Stimulated activated naive CD8-positive, alpha-beta T cell treated with anti-CD3 and anti-CD28 coated beads, Interleukin-15, Interleukin-2, amounts not matched to agents 100 ng/mL and 50 ng/mL, for 24 hours (primary cell): ENCODE measurements at regions not wholly inside any gene's neighbourhood (a gene's known extent, or its start where the extent isn't known, plus 50 kb on each side); places are given as distances from the start of the nearest gene placed in this dataset.
"Not testable (repeated sequence)": the region's sequence is repeated elsewhere in the genome, so short reads cannot be mapped to it uniquely, and the experiment has no call there.

ENCODE experiments used
- H3K27ac Mint-ChIP-seq: one replicate; pipeline ENCODE4 v1.8.0; 2021; ENCODE audit warnings: mild to moderate bottlenecking, mixed read lengths
- H3K27me3 Mint-ChIP-seq: one replicate; pipeline ENCODE4 v1.8.0; 2021; ENCODE audit warnings: mixed read lengths
- H3K36me3 Mint-ChIP-seq: one replicate; pipeline ENCODE4 v1.8.0; 2021; ENCODE audit warnings: low read depth, mixed read lengths
- H3K4me1 Mint-ChIP-seq: one replicate; pipeline ENCODE4 v1.8.0; 2021; ENCODE audit warnings: low read depth, mixed read lengths
- H3K4me3 Mint-ChIP-seq: one replicate; pipeline ENCODE4 v1.8.0; 2021; ENCODE audit warnings: mild to moderate bottlenecking, mixed read lengths
- H3K9me3 Mint-ChIP-seq: one replicate; pipeline ENCODE4 v1.8.0; 2021; ENCODE audit warnings: mixed read lengths

DNA sequence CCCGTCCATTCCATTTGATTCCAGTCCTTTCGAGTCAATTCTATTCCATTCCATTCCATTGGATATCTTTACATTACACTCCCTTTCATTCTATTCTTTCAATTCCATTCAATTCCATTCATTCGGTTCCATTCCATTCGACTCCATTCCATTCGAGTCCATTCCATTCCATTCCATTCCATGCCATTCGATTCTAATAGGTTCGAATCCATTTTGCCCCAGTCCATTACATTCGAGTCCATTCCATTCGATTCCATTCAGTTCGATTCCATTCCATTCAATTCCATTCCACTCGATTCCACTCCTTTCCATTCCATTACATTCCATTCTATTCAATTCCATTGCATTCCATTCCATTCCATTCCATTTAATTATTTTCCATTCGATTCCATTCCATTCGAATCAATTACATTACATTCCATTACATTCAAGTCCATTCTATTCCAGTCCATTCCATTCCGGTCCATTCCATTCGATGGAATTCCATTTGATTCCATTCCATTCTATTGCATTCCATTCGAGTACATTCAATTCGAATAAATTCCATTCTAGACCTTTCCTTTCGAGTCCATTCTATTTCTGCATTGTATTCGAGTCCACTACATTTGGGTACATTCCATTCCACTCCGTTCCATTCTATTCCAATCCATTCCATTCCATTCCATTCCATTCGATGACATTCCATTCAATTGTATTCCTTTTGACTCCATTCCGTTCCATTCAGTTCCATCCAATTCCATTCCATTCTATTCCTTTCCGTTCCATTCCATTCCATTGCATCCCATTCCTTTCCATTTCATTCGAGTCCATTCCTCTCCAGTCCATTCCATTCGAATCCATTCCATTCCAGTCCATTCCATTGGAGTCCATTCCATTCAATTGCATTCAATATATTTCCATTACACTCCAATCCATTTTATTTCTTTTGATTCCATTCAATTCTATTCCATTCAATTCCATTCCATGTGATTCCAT is 2604.8 kb upstream of the TPTE start:
- H3K4me1 Mint-ChIP-seq, result no peaks in the 10 kb centered on the region
- no peak overlapping the region for H3K4me3 Mint-ChIP-seq
- H3K36me3 Mint-ChIP-seq, result no peaks in the 10 kb centered on the region
- no peaks in the 10 kb centered on the region for H3K27me3 Mint-ChIP-seq
- no peak overlapping the region for H3K27ac Mint-ChIP-seq
- no peaks in the 10 kb centered on the region for H3K9me3 Mint-ChIP-seq

DNA sequence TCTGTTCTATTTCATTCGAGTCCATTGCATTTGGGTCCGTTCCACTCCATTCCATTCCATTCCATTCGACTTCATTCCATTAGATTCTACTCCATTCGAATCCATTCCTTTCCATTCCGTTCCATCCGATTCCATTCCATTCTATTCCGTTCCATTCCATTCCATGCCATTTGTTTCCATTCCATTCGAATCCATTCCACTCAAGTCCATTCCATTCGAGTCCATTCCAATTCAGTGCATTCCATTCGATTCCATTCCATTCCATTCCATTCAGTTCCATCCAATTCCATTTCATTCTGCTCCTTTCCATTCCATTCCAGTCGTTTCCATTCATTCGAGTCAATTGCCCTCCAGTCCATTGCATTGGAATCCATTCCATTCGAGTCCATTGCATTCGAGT is 2603.7 kb upstream of the TPTE start:
- Mint-ChIP-seq H3K27me3 (no peaks in the 10 kb centered on the region), H3K36me3 (no peaks in the 10 kb centered on the region), H3K4me3 (no peak overlapping the region), H3K9me3 (no peaks in the 10 kb centered on the region), H3K4me1 (no peaks in the 10 kb centered on the region), H3K27ac (no peak overlapping the region)

DNA sequence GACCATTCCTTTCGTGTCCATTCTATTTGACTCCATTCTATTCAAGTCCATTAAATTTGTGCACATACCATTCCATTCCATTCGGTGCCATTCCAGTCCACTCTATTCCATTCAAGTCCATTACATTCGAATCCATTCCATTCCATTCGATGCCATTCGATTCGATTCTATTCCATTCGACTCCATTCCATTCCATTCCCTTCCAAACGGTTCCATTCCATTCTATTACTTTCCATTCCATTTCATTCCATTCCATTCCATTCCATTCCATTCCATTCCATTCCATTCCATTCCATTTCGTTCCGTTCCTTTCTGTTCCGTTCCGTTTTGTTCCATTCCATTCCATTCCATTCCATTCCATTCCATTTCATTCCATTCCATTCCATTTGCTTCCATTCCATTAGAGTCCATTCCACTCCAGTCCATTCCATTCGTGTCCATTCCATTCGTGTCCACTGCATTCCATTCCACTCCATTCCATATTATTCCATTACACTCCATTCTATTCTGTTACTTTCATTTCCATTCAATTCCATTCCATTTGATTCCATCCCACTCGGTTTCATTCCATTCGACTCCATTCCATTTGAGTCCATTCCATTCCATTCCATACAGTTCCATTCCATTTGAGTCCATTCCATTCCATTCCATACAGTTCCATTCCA is 2595.3 kb upstream of the TPTE start:
- H3K36me3 Mint-ChIP-seq, H3K27me3 Mint-ChIP-seq, H3K4me1 Mint-ChIP-seq, H3K9me3 Mint-ChIP-seq, H3K27ac Mint-ChIP-seq, H3K4me3 Mint-ChIP-seq: not testable (repeated sequence)

DNA sequence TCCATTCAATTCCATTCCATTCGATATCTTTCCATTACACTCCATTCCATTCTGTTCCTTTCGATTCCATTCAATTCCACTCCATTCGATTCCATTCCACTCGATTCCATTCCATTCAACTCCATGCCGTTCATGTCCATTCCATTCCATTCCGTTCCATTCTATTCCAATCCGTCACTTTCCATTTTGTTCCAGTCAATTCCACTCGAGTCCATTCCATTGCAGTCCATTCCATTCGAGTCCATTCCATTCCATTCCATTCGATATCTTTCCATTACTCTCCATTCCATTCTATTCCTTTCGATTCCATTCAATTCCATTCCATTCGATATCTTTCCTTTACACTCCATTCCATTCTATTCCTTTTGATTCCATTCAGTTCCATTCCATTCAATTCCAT is 2592.9 kb upstream of the TPTE start:
- H3K9me3 Mint-ChIP-seq, result not testable (repeated sequence)

DNA sequence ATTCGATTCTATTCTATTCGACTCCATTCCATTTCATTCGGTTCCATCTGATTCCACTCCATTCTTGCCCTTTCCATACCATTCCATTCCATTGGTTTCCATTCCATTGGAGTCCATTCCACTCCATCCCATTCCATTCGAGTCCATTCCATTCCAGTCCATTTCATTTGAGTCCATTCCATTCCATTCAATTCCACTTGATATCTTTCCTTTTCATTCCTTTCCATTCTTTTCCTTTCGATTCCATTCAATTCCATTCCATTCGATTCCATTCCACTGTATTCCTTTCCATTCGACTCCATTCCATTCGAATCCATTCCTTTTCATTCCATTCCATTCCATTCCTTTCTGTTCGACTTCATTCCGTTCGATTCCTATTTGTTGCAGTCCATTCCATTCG is 2591.8 kb upstream of the TPTE start:
- not testable (repeated sequence) for H3K4me1 Mint-ChIP-seq, H3K27ac Mint-ChIP-seq, H3K9me3 Mint-ChIP-seq, H3K4me3 Mint-ChIP-seq, H3K27me3 Mint-ChIP-seq
- peaks cover 44% of the 10 kb centered on the region for H3K36me3 Mint-ChIP-seq

More for the DNA sequence above, 2592.9 kb upstream of the TPTE start:
- not testable (repeated sequence) for H3K27me3 Mint-ChIP-seq, H3K4me1 Mint-ChIP-seq, H3K27ac Mint-ChIP-seq, H3K4me3 Mint-ChIP-seq
- H3K36me3 Mint-ChIP-seq, result peaks cover 33% of the 10 kb centered on the region

DNA sequence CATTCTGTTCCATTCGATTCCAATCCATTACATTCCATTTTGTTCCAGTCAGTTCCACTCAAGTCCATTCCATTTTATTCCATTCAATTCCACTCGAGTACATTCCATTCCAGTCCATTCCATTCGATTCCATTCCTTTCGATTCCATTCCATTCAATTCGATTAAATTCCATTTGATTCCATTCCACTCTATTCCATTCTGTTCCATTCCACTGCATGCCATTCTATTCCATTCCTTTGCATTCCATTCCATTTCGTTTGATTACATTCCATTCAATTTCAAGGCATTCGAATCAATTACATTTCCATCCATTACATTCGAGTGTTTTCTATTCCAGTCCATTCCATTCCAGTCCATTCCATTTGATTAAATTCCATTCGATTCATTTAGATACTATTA is 2590.9 kb upstream of the TPTE start:
- H3K27ac Mint-ChIP-seq, H3K27me3 Mint-ChIP-seq, H3K9me3 Mint-ChIP-seq, H3K4me3 Mint-ChIP-seq, H3K4me1 Mint-ChIP-seq: not testable (repeated sequence)
- H3K36me3 Mint-ChIP-seq, result peaks cover 53% of the 10 kb centered on the region

DNA sequence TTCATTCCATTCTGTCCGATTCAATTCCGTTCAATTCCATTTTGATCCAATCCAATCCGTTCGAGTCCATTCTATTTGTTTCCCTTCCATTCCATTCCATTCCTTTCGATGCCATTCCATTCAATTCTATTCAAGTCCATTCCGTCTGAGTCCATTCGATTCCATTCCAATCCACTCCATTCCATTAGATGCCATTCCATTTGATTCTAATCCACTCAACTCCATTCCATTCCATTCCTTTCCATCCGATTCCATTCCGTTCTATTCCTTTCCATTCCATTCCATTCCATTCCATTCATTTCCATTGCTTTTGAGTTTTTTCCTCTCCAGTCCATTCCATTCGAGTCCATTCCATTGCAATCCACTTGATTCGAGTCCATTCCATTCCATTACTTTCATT is 2589.3 kb upstream of the TPTE start:
- H3K4me1 Mint-ChIP-seq, H3K27me3 Mint-ChIP-seq, H3K27ac Mint-ChIP-seq, H3K4me3 Mint-ChIP-seq, H3K9me3 Mint-ChIP-seq: not testable (repeated sequence)
- H3K36me3 Mint-ChIP-seq, result peaks cover 69% of the 10 kb centered on the region

DNA sequence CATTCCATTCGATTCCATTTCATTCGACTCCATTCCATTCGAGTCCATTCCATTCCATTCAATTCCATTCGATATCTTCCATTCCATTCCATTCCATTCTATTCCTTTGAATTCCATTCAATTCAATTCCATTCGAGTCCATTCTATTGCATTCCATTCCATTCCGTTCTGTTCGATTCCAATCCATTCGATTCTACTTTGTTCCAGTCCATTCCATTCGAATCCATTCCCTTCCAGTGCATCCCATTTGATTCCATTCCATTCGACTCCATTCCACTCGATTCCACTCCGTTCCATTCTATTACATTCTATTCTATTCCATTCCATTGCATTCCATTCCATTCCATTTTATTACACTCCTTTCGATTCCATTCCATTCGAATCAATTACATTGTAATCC is 2588.5 kb upstream of the TPTE start:
- not testable (repeated sequence) for H3K4me3 Mint-ChIP-seq, H3K27me3 Mint-ChIP-seq, H3K4me1 Mint-ChIP-seq, H3K9me3 Mint-ChIP-seq, H3K27ac Mint-ChIP-seq
- H3K36me3 Mint-ChIP-seq, result peaks cover 77% of the 10 kb centered on the region

DNA sequence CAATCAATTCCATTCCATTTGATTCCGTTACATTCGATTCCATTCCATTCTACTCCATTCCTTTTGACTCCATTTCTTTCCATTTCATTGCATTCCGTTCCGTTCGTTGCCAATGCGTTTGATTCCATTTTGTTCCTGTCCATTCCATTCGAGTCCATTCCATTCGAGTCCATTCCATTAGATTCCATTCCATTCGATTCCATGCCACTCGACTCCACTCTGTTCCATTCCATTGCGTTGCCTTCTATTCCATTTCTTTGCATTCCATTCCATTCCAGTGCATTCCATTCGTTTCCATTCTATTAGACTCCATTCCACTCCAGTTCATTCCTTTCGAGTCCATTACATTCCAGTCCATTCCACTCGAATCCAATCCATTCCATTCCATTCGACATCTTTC is 2587.5 kb upstream of the TPTE start:
- Mint-ChIP-seq H3K4me1 (no peaks in the 10 kb centered on the region), H3K9me3 (no peaks in the 10 kb centered on the region), H3K4me3 (no peak overlapping the region), H3K36me3 (peaks cover 87% of the 10 kb centered on the region), H3K27ac (no peak overlapping the region), H3K27me3 (no peaks in the 10 kb centered on the region)

DNA sequence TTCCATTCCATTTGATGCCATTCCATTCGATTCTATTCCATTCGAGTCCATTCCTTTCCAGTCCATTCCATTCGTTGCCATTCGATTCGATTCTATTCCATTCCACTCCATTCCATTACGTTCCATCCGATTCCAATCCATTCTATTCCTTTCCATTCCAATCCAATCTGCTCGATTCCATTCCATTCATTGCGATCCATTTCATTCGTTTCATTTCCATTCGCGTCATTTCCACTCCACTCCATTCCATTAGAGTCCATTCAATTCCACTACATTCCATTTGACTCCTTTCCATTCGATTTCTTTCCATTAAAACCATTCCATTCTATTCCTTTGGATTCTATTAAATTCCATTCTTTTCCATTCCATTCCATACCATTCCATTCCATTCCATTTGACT is 2584.1 kb upstream of the TPTE start:
- not testable (repeated sequence) for H3K4me3 Mint-ChIP-seq, H3K27me3 Mint-ChIP-seq, H3K9me3 Mint-ChIP-seq, H3K4me1 Mint-ChIP-seq, H3K27ac Mint-ChIP-seq
- peaks cover 100% of the 10 kb centered on the region for H3K36me3 Mint-ChIP-seq

DNA sequence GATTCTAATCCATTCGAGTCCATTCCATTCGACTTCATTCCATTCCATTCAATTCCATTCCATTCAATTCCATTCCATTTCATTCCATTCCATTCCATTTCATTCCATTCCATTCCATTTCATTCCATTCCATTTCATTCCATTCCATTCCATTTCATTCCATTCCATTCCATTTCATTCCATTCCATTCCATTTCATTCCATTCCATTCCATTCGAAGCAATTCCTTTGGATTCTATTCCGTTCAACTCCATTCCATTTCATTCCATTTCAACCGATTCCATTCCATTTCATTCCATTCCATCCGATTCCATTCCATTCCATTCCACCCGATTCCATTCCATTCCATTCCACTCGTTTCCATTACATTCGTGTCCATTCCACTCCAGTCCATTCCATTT is 2583.2 kb upstream of the TPTE start:
- not testable (repeated sequence) for H3K4me3 Mint-ChIP-seq, H3K9me3 Mint-ChIP-seq, H3K4me1 Mint-ChIP-seq, H3K27me3 Mint-ChIP-seq, H3K27ac Mint-ChIP-seq
- peaks cover 100% of the 10 kb centered on the region for H3K36me3 Mint-ChIP-seq

DNA sequence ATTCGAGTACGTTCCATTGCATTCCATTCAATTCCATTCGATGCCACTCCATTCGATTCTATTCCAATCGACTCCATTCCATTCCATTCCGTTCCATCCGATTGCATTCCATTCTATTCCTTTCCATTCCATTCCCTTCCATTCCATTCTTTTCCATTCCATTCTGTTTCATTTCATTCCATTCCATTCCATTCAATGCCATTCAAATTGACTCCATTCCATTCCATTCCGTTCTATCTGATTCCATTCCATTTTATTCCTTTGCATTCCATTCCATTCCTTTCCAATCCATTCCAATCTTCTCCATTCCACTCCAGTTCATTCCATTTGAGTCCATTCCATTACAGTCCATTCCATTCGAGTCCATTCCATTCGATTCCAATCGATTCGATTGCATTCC is 2580.0 kb upstream of the TPTE start:
- not testable (repeated sequence) for H3K27ac Mint-ChIP-seq, H3K27me3 Mint-ChIP-seq, H3K4me3 Mint-ChIP-seq, H3K4me1 Mint-ChIP-seq, H3K9me3 Mint-ChIP-seq
- H3K36me3 Mint-ChIP-seq, result peaks cover 100% of the 10 kb centered on the region

DNA sequence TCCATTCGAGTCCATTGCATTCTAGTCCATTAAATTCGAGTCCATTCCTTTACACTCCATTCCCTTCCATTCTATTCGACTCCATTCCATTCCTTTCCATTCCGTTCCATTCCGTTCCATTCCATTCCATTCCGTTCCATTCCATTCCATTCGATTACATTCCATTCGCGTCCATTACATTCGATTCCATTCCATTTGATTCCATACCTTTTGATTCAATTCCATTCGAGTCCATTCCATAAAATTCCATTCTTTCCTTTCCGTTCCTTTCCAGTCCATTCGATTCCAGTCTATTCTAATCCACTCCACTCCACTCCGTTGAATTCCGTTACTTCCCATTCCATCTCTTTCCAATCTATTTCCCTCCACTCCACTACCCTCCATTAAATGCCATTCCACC is 2579.2 kb upstream of the TPTE start:
- not testable (repeated sequence) for H3K27me3 Mint-ChIP-seq, H3K4me1 Mint-ChIP-seq, H3K4me3 Mint-ChIP-seq, H3K27ac Mint-ChIP-seq, H3K9me3 Mint-ChIP-seq
- H3K36me3 Mint-ChIP-seq, result peaks cover 100% of the 10 kb centered on the region

DNA sequence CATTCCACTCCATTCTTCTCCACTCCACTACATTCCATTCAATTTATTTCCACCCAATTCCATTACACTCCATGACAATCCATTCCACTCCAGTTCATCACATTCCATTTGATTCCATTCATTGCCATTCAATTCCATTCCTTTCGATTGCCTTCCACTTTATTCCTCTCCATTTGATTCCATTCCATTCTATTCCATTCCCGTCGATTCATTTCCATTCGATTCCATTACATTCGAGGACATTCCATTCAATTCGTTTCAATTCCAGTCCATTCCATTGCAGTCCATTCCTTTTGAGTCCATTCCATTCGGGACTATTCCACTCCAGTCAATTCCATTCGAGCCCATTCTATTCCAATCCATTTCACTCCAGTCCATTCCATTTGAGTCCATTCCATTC is 2577.8 kb upstream of the TPTE start:
- H3K36me3 Mint-ChIP-seq, result peaks cover 98% of the 10 kb centered on the region
- not testable (repeated sequence) for H3K9me3 Mint-ChIP-seq, H3K27ac Mint-ChIP-seq, H3K4me1 Mint-ChIP-seq, H3K27me3 Mint-ChIP-seq, H3K4me3 Mint-ChIP-seq

DNA sequence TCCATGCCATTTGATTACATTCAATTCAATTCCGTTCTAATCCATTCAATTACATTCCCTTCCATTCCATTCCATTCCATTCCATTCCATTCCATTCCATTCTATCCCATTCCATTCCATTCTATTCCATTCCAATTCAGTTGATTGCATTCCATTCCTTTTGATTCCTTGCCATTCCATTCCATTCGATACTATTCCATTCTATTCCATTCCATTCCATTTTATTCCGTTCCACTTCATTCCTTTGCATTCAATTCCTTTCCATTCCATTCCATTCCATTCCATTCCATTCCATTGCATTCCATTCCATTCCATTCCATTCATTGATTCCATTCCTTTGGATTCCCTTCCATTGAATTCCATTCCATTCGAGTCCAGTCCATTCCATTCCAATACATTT is 2574.0 kb upstream of the TPTE start:
- no peak overlapping the region for H3K4me3 Mint-ChIP-seq
- H3K27ac Mint-ChIP-seq, result no peak overlapping the region
- peaks cover 98% of the 10 kb centered on the region for H3K36me3 Mint-ChIP-seq
- H3K4me1 Mint-ChIP-seq, result no peaks in the 10 kb centered on the region
- no peaks in the 10 kb centered on the region for H3K9me3 Mint-ChIP-seq
- H3K27me3 Mint-ChIP-seq, result no peaks in the 10 kb centered on the region

DNA sequence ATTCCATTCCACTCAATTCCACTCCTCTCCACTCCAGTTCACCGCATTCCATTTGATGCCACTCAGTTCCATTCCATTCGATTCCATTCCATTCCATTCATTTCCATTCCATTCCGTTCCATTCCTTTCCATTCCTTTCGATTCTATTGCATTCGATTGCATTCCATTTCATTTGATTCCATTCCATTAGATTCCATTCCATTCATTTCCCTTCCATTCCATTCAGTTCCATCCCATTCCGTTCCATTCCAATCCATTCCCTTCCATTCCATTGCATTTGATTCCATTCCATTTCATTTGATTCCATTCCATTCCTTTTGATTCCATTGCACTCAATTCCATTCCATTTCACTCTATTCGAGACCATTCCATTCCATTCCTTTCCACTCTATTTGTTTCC is 2572.7 kb upstream of the TPTE start:
- not testable (repeated sequence) for H3K27me3 Mint-ChIP-seq, H3K27ac Mint-ChIP-seq, H3K4me3 Mint-ChIP-seq, H3K9me3 Mint-ChIP-seq, H3K4me1 Mint-ChIP-seq
- peaks cover 98% of the 10 kb centered on the region for H3K36me3 Mint-ChIP-seq
